ENCODE measurements at regions not wholly inside any gene's neighbourhood (a gene's known extent, or its start where the extent isn't known, plus 50 kb on each side); places are given as distances from the start of the nearest gene placed in this dataset.

DNA sequence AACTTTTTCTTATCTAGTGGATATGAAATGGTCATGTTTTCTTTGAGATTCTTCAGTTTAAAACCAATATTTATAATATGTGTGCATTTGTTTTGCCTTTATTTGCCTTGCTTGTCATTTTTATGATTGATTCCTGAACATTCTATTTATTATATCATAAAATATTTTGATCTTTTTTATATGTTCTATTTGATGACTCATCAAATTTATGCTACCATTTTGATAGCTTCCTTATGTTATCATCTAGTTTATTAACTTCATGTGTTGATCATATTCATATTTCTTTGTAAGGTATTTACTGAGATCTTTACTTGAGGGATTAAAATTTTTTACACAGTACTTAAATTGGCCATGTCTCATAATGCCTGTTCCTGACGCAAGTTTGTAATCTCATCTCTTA, 1650.0 kb downstream of the AMY1C start:
- Histone ChIP-seq H3K4me1 (ENCODE audit: insufficient read depth) (no peaks in the 10 kb centered on the region), H3K27me3 (no peaks in the 10 kb centered on the region), H3K4me3 (no peak overlapping the region), H3K27ac (no peak overlapping the region), H3K36me3 (no peaks in the 10 kb centered on the region), H3K9me3 (no peaks in the 10 kb centered on the region)
- DNase-seq: no peak
- intact Hi-C loops (cut with DNase I): no loop called here
- WGBS, 3 donors: 73 to 80% (median 80%) methylated on average over 1 of the region's 1 CpG
- TF ChIP-seq CTCF (IDR thresholded peaks at IDR 0.05): no peak
- no peak for TF ChIP-seq POLR2A (IDR thresholded peaks at IDR 0.05)
- TF ChIP-seq EP300 (IDR thresholded peaks at IDR 0.05): no peak

GRCh38 chr1:105416261-105416660, 1640.2 kb upstream of the PRMT6 start:
- Histone ChIP-seq H3K27ac (no peak overlapping the region), H3K9me3 (no peaks in the 10 kb centered on the region), H3K27me3 (no peaks in the 10 kb centered on the region), H3K4me3 (no peak overlapping the region), H3K36me3 (no peaks in the 10 kb centered on the region), H3K4me1 (ENCODE audit: insufficient read depth) (no peaks in the 10 kb centered on the region)
- 72 to 81% (median 79%) methylated on average over 3 of the region's 3 CpGs for WGBS, 3 donors
- intact Hi-C loops (cut with DNase I): no loop called here
- DNase-seq: no peak
- no peak for TF ChIP-seq POLR2A (IDR thresholded peaks at IDR 0.05)

DNA sequence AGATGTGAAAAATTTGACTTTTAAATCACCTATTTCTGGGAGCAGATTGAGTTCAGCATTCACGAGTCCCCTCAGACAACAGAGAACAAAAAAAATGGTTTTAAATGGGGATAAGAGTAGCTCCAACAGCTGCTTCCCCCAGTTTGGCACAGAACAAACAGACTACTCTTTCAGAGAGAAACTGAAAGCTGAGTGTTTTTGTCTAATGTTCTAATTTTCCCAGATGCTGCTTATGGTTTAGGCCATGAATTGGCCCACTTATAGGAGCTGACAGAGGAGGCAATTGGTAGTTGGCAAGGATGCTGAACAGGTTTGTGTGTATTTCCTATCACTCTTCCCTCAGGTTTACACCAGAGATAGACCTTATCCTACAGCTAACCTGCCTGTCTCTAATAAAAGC, 1637.4 kb upstream of the PRMT6 start:
- no peaks in the 10 kb centered on the region for H3K27me3 ChIP-seq
- TF ChIP-seq EP300 (IDR thresholded peaks at IDR 0.05) (no peak), POLR2A (IDR thresholded peaks at IDR 0.05) (no peak), CTCF (IDR thresholded peaks at IDR 0.05) (no peak)
- no peaks in the 10 kb centered on the region for H3K36me3 ChIP-seq
- 51 to 73% (median 57%) methylated on average over 1 of the region's 1 CpG for WGBS, 3 donors
- H3K9me3 ChIP-seq: no peaks in the 10 kb centered on the region
- DNase-seq: no peak
- intact Hi-C loops (cut with DNase I): no loop called here
- no peak overlapping the region for H3K27ac ChIP-seq
- no peak overlapping the region for H3K4me3 ChIP-seq
- H3K4me1 ChIP-seq (ENCODE audit: insufficient read depth): no peaks in the 10 kb centered on the region

DNA sequence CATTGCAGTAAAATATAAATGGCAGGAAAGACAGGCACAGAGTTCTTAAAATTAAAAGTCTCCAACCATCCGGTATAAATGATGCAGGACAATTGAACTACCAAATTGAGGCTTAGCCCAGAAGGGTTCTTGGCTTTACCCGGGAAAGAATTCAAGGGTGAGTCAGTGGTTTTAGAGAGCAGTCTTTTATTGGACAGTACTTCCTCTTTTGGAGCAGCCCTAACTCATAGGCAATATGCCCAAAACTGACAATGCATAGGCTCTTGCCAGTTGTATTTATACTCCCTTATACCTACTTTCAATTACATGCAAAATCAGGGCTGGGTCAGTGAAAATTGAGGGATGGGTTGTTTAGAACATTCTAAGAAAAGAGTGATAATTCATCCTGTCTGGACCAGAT, 1628.9 kb upstream of the PRMT6 start:
- Histone ChIP-seq H3K4me1 (ENCODE audit: insufficient read depth) (no peaks in the 10 kb centered on the region), H3K36me3 (no peaks in the 10 kb centered on the region), H3K9me3 (no peaks in the 10 kb centered on the region), H3K27me3 (no peaks in the 10 kb centered on the region), H3K27ac (no peak overlapping the region), H3K4me3 (no peak overlapping the region)
- WGBS, 3 donors: 43 to 47% (median 46%) methylated on average over 2 of the region's 2 CpGs
- intact Hi-C loops (cut with DNase I): no loop called here
- no peak for DNase-seq
- TF ChIP-seq EP300 (IDR thresholded peaks at IDR 0.05) (no peak), CTCF (IDR thresholded peaks at IDR 0.05) (no peak), POLR2A (IDR thresholded peaks at IDR 0.05) (no peak)

DNA sequence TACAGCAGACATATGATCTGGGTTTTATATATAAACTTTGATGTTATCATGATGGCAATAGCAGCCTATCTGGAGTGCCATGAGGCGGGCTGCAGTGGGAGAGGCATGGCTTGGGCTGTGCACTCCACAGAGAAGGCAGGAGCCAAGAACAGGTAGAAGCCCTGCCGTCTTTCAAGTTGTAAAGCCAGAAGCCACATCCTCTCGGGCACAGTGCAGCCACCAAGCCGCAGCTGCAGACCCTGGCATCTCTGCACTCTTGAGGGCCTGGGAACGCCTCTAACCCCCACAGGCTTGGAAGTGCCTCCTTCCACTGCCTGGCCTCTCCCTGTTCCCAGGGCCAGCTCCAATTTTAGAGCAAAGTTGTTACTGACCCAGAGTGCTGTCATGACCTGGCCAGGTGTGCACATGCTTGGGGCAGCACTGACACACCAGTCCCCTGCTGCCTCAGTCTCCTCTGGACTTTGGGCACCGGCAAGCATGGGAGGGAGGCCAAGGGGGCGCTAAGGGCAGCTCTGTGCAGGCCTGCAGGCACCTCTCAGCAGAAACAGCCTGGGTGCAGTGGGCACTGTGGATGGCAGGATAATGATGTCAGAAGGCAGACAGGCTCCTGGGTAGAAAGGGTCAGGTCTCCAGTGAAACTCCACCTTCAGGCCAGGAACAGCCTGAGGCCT, 1619.8 kb upstream of the PRMT6 start:
- DNase-seq: no peak
- no peak overlapping the region for H3K27ac ChIP-seq
- intact Hi-C loops (cut with DNase I): no loop called here
- H3K4me1 ChIP-seq (ENCODE audit: insufficient read depth): no peaks in the 10 kb centered on the region
- no peaks in the 10 kb centered on the region for H3K9me3 ChIP-seq
- TF ChIP-seq CTCF (IDR thresholded peaks at IDR 0.05): no peak
- no peak for TF ChIP-seq POLR2A (IDR thresholded peaks at IDR 0.05)
- TF ChIP-seq EP300 (IDR thresholded peaks at IDR 0.05): no peak
- no peaks in the 10 kb centered on the region for H3K36me3 ChIP-seq
- H3K4me3 ChIP-seq: no peak overlapping the region
- no peaks in the 10 kb centered on the region for H3K27me3 ChIP-seq
- WGBS, 3 donors: 88 to 95% (median 91%) methylated on average over 7 of the region's 7 CpGs
